Parathyroid adenoma (tissue), 2 donors: ENCODE measurements at regions not wholly inside any gene's neighbourhood (a gene's known extent, or its start where the extent isn't known, plus 50 kb on each side); places are given as distances from the start of the nearest gene placed in this dataset.

Experiments used
- H2AFZ ChIP-seq: fragments of 300-600 bp; sonication (generic); one replicate; pipeline ENCODE4 v1.7.0; 2017; ENCODE audit warnings: antibody characterized with exemption, mild to moderate bottlenecking
- H3K27ac ChIP-seq: fragments of 300-600 bp; sonication (generic); one replicate; pipeline ENCODE4 v1.7.0; 2017
- H3K27me3 ChIP-seq: fragments of 300-600 bp; sonication (generic); one replicate; pipeline ENCODE4 v1.7.0; 2017; ENCODE audit warnings: low read length; ENCODE audit not compliant: control insufficient read depth, insufficient read depth
- H3K36me3 ChIP-seq: fragments of 300-600 bp; sonication (generic); one replicate; pipeline ENCODE4 v1.7.0; 2017; ENCODE audit warnings: low read length; ENCODE audit not compliant: control insufficient read depth, insufficient read depth
- H3K4me1 ChIP-seq: fragments of 300-600 bp; sonication (generic); one replicate; pipeline ENCODE4 v1.7.0; 2017; ENCODE audit warnings: control low read depth
- H3K4me2 ChIP-seq: fragments of 300-600 bp; sonication (generic); one replicate; pipeline ENCODE4 v1.7.0; 2017; ENCODE audit warnings: low read length
- H3K4me3 ChIP-seq: fragments of 300-600 bp; sonication (generic); one replicate; pipeline ENCODE4 v1.7.0; 2017; ENCODE audit warnings: low read depth, low read length
- H3K79me2 ChIP-seq: fragments of 300-600 bp; sonication (generic); one replicate; pipeline ENCODE4 v1.7.0; 2017; ENCODE audit warnings: control low read depth
- H3K9ac ChIP-seq: fragments of 300-600 bp; sonication (generic); one replicate; pipeline ENCODE4 v1.7.0; 2017; ENCODE audit warnings: mild to moderate bottlenecking
- H3K9me3 ChIP-seq: fragments of 300-600 bp; sonication (generic); one replicate; pipeline ENCODE4 v1.7.0; 2017; ENCODE audit warnings: low read length; ENCODE audit not compliant: control insufficient read depth
- TF ChIP-seq, protein P1 (sequence below): fragments of 300-600 bp; sonication (generic); IDR thresholded peaks from one replicate; pipeline ENCODE4 v1.7.0; 2017; ENCODE audit warnings: antibody characterized with exemption, mild to moderate bottlenecking
- donor health status: primary hyperparathyroidism.

DNA sequence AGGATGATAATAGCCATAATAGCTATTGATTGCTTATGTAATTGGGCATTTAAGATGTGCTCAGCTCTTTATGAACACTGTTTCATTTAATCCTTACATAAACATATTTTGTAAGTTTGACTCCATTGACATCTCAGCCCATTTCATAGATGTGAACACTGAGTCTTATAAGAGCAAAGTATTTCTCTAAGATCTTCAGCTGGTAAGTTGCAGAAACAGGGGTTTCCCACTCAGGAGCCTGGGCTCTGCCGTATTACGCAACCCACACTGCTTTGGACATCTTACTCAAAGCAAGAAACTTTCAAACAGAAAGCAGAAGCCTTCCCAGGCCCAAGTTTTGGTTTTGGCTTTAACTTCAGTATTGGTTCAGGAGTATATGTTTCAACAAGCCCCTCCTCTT lies 705.1 kb downstream of the MED13L start:
- no peaks in the 10 kb centered on the region for H3K27me3 ChIP-seq
- no peak overlapping the region for H3K27ac ChIP-seq
- TF ChIP-seq, protein P1, sequence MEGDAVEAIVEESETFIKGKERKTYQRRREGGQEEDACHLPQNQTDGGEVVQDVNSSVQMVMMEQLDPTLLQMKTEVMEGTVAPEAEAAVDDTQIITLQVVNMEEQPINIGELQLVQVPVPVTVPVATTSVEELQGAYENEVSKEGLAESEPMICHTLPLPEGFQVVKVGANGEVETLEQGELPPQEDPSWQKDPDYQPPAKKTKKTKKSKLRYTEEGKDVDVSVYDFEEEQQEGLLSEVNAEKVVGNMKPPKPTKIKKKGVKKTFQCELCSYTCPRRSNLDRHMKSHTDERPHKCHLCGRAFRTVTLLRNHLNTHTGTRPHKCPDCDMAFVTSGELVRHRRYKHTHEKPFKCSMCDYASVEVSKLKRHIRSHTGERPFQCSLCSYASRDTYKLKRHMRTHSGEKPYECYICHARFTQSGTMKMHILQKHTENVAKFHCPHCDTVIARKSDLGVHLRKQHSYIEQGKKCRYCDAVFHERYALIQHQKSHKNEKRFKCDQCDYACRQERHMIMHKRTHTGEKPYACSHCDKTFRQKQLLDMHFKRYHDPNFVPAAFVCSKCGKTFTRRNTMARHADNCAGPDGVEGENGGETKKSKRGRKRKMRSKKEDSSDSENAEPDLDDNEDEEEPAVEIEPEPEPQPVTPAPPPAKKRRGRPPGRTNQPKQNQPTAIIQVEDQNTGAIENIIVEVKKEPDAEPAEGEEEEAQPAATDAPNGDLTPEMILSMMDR = no peak
- H3K4me3 ChIP-seq = no peak overlapping the region
- H3K4me2 ChIP-seq = no peak overlapping the region
- no peaks in the 10 kb centered on the region for H3K79me2 ChIP-seq
- no peaks in the 10 kb centered on the region for H3K4me1 ChIP-seq
- no peak overlapping the region for H2AFZ ChIP-seq
- no peaks in the 10 kb centered on the region for H3K36me3 ChIP-seq
- no peak overlapping the region for H3K9ac ChIP-seq
- no peaks in the 10 kb centered on the region for H3K9me3 ChIP-seq

DNA sequence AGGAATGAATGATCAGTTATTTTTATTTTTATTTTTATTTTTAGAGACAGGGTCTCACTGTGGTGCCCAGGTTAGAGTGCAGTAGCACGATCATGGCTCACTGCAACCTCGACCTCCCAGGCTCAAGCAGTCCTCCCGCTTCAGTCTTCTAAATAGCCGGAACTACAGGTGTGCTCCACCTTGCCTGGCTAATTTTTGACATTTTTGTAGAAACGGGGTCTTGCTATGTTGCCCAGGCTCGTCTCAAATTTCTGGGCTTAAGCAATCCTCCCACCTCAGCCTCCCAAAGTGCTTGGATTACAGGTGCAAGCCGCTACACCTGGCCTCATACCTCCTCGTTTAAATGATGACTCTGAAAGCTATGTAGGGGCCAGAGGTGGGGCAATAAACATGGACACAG lies 706.0 kb downstream of the MED13L start:
- Histone ChIP-seq H2AFZ (no peak overlapping the region), H3K4me1 (no peaks in the 10 kb centered on the region), H3K36me3 (no peaks in the 10 kb centered on the region), H3K79me2 (no peaks in the 10 kb centered on the region), H3K9me3 (no peaks in the 10 kb centered on the region), H3K27me3 (no peaks in the 10 kb centered on the region), H3K27ac (no peak overlapping the region), H3K4me2 (no peak overlapping the region), H3K4me3 (no peak overlapping the region), H3K9ac (no peak overlapping the region)
- TF ChIP-seq, protein P1 = no peak

DNA sequence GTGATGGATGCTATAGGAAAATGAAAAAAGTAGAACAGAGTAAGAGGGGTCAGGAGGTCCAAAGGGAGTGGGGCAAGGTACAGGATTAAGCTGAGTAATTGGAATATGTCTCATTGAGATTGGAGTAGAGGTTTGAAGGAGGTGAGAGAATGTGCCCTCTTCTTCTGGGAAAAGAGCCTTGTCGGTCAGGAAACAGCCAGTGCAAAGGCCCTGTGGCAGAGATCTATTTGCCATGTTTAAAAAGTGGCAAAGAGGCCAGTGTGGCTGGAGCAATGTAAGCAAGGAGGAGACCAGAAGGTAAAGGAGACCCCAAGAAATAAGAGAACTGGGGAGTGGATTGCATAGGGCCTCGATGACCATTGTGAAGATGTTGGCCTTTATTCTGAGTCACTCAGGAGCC lies 706.5 kb downstream of the MED13L start:
- H3K4me1 ChIP-seq = no peaks in the 10 kb centered on the region
- H3K36me3 ChIP-seq = no peaks in the 10 kb centered on the region
- H3K9me3 ChIP-seq = no peaks in the 10 kb centered on the region
- H3K27ac ChIP-seq = no peak overlapping the region
- no peaks in the 10 kb centered on the region for H3K27me3 ChIP-seq
- H2AFZ ChIP-seq = no peak overlapping the region
- no peaks in the 10 kb centered on the region for H3K79me2 ChIP-seq
- TF ChIP-seq, protein P1 = no peak
- H3K4me3 ChIP-seq = no peak overlapping the region
- no peak overlapping the region for H3K9ac ChIP-seq
- H3K4me2 ChIP-seq = no peak overlapping the region

DNA sequence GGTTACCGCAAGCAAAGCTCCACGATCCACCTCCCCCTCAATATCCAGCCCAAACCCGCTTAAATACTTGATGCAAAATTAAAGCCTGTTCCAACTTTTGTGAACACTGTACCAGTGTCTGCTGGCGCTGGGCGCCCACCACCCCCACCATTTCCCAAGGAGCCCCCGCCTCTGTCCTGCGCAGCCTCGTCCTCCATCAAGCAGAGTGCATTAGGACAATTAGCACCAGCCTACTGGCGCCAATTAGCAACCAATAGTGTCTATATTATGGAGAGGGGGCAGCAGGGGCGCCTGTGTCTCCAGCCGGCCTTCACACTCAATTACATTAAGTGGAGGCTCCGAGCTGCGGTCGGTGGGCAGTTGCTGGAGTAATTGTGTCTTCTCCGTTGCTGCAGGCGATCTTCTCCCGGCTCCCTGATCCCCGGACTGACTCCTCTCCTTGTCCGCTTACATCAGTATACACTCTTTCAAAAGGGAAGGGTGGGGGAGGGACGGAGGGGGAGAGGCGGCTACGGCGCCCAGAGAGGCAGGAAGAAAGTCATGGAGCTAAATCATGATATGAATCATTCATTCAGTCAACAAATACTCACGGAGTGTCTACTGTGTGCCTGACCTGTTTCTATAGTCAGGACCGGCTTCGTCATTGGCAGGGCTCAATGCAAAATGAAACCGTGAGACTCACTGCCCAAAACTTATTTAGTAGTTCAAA lies 707.3 kb downstream of the MED13L start:
- Histone ChIP-seq H3K27me3 (no peaks in the 10 kb centered on the region), H2AFZ (no peak overlapping the region), H3K4me3 (no peak overlapping the region), H3K9me3 (no peaks in the 10 kb centered on the region), H3K36me3 (no peaks in the 10 kb centered on the region), H3K79me2 (no peaks in the 10 kb centered on the region), H3K4me2 (no peak overlapping the region), H3K27ac (no peak overlapping the region), H3K4me1 (no peaks in the 10 kb centered on the region), H3K9ac (no peak overlapping the region)
- TF ChIP-seq, protein P1 = no peak
